Smooth muscle cell of the brain vasculature (primary cell): ENCODE measurements at regions not wholly inside any gene's neighbourhood (a gene's known extent, or its start where the extent isn't known, plus 50 kb on each side); places are given as distances from the start of the nearest gene placed in this dataset.

Source experiments
- DNase-seq: peaks from one replicate; pipeline ENCODE4 v3.0.0-alpha.2; 2012; ENCODE audit warnings: low read depth, low spot score

DNA sequence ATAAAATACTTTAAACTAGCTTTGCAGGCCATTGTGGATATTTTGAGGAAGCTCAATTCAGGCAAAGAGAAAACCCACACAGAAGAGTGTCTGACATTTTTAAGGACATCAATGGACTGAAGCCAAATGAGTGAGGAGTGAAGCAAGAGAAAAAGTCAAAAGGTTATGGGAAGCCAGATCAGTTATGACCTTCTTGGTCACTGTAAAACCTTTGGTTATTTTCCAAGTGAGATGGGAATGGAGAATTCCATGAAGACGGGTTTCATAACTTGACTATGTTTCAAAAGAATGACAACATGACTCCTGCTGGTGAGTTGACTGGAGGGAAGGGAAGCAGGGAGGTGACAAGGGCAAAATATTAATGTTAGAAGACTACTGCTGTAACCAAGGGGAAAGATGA, 585.2 kb downstream of the EFNA5 start:
- no peak for DNase-seq

DNA sequence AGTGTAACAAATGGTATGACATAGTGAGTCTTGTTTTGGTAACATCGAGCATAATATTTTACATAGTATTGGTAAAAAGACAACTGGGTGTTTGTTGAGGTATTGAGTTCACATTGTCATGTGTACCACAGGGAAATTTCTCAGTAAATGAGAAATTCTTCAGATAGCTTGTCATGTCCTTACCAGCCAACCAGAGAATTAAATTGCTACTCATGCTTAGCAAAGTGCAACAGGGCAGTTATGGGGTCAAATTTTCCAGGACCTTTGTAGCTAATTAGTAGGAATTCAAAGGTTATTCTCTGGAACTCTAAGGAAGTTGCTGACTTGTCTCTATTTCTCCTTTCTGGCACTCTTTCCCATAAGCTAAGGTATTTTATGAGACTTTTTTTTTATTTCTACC, 595.7 kb downstream of the EFNA5 start:
- no peak for DNase-seq

DNA sequence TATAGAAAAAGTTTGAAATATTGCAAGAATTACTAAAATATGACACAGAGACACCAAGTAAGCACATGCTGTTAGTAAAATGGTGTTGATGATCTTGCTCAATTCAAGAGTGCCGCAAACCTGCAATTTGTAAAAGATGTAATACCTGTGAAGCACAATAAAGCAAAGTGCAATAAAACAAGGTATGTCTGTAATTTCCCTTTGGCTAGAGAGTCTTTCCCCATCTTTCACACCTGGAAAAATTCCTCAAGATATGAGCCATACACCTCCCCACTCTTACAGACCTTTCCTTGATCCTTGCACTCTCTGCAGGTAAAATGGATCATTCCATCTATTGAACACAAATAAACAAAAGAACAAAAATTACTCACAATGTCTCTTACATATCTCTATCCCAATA, 597.8 kb downstream of the EFNA5 start:
- no peak for DNase-seq

DNA sequence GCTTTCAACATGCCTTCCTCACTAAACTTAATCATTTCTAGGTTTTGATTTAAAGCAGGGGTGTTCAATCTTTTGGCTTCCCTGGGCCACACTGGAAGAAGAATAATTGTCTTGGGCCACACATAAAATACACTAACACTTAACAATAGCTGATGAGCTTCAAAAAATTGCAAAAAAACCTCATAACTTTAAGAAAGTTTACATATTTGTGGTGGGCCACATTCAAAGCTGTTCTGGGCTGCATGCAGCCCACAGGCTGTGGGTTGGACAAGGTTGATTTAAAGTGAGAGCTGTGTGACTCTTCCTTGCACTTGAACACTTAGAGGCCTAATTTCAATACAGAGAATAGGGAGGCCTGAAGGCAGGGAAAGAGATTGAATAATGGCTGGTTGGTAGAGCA, 598.3 kb downstream of the EFNA5 start:
- DNase-seq, result no peak

DNA sequence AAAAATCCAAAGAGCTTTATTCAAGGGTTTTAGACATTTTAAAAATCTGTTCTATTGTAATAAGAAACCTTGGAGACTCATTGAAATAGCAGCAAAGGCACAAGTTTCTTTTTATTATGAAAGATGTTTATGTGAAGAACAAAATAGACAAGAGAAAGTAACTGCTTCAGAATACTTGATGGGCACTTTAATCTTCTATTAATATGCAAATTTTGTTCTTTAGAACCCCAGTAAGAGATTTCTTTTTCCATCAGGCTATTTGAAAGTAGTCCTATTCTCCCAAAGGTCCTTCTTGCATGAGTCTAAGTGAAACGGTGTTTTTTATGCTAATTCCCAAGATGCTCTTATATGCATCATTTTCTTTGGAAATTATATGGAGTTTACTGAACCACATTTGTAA, 602.0 kb downstream of the EFNA5 start:
- DNase-seq, result no peak

DNA sequence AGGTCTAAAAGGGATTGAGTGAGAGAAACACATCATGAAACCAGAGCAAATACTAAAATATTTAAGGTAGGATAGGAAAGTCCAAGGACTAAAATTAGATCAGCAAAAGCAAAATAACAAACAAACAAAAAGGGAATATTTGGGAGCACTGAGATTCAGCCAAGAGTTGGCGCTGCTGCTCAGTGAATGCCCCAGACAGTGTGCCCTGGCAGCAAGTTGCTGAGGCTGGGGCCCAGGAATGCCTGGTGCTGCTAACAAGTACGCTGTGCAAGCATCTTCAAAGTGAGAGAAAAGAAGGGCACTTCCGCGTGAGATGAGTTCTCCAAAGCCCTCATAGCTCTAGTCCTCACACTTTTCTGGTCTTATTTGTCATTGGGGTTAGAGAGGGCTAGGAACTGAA, 603.3 kb downstream of the EFNA5 start:
- DNase-seq, result no peak

- DNase-seq, result no peak
Measured at GRCh38 chr5:107063511-107063910, 607.2 kb downstream of the EFNA5 start.

DNA sequence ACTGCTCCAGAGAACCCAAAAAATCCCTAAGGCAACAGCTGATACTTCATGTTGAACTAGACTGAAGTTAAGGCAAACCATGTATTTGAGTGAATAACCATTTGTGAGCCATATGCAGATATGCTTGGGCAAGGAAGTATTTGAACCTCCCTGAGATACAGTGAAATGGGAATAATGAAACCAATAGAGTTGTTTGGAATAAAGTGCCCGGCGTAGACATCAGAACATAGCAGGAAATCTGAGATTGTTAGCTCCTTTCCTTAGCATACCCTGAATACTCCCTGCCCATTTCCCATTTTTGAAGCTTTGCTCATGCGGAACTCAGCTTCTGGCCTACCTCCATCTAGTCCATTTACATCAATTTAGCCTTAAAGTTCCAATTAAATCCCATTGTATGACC, 611.9 kb downstream of the EFNA5 start:
- DNase-seq, result no peak

- no peak for DNase-seq
Measured at GRCh38 chr5:107058235-107058634, 612.5 kb downstream of the EFNA5 start.

DNA sequence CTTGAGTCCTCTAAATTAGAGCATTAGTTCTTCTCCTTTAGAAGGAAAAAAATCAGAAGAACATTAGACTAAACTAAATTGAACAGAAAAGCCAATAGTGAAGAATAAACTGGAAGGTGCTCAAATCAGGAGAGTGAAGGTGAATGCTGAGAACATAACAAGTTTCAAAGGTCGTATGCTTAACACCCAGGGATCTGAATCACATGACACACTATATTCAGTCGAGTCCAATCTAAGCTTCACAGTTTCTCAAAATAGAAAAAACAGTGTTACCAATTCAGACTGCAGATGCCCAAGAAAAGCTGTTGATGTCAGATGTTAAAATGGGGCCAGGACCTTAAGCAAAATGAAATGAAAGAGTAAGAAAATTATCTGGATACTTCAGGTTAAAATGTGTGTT, 614.5 kb downstream of the EFNA5 start:
- DNase-seq, result no peak

DNA sequence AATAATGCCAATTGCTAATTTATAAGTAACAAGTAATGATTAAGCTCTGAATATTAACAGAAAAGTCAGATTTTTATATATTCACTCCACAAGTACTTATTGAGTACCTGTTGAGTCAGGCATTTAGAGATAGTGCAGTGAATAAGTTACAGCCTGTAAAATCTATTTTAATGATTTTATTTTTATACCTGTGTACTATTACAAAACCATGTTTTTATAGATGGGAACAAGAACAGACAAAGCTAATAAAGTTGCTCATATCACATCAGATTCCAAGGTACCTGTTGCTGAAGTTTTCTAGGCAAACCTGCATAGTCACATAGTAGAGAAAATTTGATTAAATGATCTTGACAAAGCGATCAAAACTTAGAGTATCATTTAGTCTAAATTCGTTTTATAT, 623.7 kb downstream of the EFNA5 start:
- no peak for DNase-seq

GRCh38 chr5:107043665-107044064, 627.1 kb downstream of the EFNA5 start:
- DNase-seq, result no peak

GRCh38 chr5:107040907-107041306, 629.8 kb downstream of the EFNA5 start:
- DNase-seq, result no peak

DNA sequence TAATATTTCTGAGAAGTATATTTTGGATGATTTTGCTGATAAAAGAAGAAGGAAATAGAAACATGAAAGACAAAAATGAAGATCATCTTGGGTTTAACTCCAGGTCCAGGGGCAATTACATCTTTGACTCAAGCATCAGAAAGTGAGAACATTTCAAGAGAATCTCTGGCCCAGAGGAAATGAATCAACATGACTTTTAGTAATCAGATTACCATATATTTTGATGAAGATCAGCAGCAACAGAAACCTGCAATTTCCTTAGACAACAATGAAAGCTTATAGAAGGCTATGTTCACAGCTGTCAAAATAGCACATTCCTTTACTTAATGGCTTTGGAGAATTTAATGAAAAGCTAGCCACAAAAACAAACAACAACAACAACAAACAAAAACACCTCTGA, 638.1 kb downstream of the EFNA5 start:
- no peak for DNase-seq

DNA sequence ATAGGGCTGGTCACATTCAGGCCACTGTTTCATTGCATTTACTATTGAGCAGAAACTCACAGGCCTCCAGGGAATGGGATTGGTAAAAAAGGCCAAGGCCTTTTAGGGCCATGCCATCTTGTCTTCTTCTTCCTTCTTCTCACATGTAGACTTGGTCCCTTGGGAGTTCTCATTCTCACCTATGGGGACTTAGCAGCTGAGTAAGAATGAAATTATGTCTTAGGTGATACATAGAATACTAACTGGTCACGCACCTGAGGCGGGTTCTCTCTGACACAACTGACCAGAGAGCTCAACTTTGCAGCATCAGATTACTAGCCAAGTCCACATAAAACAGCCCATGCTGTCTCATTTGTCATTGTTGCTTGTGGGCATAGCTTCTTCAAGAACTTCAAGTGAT, 641.8 kb downstream of the EFNA5 start:
- no peak for DNase-seq

- DNase-seq, result no peak
Measured at GRCh38 chr5:107025712-107026497, 644.8 kb downstream of the EFNA5 start.

DNA sequence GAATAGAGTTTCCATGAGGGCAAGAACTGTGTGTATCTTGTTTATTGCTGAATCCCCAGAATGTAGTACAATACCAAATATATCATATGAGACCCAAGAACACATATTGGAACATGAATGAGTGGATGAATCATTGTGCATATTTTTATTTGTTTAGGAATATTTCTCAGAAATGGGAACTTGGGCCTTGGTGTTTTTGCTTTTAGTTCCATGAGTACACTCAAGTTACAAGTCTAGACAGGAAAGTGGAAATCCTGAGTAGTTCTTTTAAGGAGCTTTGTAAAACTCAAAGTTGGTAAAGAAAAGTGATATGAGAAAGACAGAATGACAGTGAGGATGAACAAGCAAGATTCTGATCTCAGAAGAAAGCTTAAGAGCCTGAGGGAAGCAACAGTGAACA, 647.0 kb downstream of the EFNA5 start:
- no peak for DNase-seq

GRCh38 chr5:107021575-107021974, 649.2 kb downstream of the EFNA5 start:
- no peak for DNase-seq

- no peak for DNase-seq
Measured at GRCh38 chr5:107020626-107021025, 650.1 kb downstream of the EFNA5 start.

- DNase-seq, result no peak
Measured at GRCh38 chr5:107017616-107018015, 653.1 kb downstream of the EFNA5 start.

DNA sequence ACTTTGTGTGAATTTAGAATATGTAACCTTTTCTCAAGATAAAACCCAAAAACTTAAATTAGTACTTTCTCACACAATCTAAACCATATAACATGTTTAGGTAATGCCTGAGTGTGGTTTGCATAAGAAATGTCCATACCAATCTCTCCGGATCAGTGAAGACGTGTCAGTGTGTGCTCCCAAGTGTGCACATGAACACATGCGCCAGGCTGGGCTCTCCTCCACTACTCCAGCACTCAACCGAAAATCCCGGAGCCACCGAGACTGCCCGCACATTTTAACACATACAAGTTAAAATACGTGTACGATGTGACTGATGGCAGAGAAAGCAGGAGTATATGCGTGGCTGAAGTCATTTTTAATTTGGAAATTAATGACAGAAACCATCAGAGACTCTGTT, 658.4 kb downstream of the EFNA5 start:
- no peak for DNase-seq

DNA sequence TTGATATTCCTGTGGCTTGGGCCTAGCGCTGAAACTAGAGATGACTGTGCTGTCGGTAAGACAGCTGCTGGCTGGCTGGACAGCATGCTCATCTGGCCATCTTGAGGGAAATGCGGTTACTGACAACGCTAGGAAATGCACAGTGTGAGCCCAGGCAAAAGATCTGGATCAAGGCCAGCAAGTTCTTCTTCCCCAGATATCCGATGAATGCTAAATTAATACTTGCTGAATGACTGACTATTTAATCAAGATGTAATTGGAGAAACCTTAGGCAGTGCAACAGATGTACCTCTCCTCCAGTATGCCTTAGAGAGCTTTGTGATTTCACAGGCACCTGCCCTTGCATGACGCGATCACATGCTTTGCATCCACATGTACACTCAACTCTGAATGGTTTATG, 659.1 kb downstream of the EFNA5 start:
- no peak for DNase-seq

DNA sequence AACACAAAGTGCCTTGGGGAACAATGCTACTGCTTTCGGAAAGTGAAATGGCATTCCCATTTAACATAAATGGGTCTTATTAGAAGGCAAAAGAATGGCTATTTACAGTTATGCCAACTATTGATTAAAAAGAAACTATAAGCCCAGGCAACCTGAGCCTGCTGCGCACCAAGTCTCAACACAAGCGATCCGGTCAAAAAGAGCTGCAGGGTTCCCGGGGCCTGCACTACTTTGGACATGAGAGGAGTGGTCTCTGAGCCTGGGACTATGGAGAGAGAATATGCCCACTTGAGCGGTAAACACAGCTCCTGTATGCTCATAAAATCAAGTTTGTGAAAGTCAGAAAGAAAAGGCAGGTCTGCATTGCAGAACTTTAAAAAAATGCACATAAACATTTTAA, 660.7 kb downstream of the EFNA5 start:
- DNase-seq, result no peak

DNA sequence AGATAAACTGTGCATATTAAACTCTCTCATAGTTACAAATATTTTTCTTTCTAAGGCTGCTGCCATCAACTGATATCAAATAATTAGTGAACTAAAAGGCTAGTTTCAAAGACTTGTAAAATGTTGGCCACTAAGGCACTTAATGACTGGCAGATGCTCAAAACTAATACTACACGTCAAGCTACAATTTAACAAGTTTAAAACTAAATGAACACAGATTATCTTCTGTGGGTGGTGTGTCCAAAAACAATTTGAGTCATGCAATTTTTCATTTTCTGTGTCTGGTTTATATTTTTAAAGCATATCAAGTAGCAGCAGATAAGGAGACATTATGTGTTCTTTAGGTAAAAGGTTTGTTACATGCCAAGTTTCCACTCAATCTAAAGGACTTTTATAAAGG, 665.1 kb downstream of the EFNA5 start:
- no peak for DNase-seq
